ENCODE measurements at regions not wholly inside any gene's neighbourhood (a gene's known extent, or its start where the extent isn't known, plus 50 kb on each side); places are given as distances from the start of the nearest gene placed in this dataset.

DNA sequence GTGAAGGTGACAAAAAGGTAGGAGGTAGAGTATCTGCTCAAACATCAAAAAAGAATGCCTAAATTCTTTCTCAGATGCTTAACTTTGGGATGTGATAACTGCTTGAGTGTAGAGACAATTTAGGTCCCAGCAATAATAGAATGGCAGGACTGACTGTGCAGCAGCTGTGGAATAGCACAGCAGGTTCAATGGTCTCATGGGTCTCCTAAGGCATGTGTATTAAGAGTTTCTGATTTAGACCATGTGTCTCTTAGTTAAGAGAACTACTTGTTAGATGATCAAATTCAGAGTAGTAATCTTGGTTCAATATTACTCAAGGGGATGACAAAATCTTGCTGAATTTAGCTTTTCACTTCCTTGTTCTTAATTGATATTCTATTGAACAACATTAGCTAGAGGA is 72.0 kb downstream of the ALX1 start:
- no peak for DNase-seq

- no peak for DNase-seq
Observed at GRCh38 chr12:85356596-85357385, 76.8 kb downstream of the ALX1 start.

GRCh38 chr12:85357609-85358008 is 77.6 kb downstream of the ALX1 start:
- no peak for DNase-seq

GRCh38 chr12:85358715-85359114 is 78.7 kb downstream of the ALX1 start:
- no peak for DNase-seq

GRCh38 chr12:85363382-85364190 is 83.6 kb downstream of the ALX1 start:
- DNase-seq: no peak

GRCh38 chr12:85367936-85368335 is 87.9 kb downstream of the ALX1 start:
- DNase-seq: no peak

DNA sequence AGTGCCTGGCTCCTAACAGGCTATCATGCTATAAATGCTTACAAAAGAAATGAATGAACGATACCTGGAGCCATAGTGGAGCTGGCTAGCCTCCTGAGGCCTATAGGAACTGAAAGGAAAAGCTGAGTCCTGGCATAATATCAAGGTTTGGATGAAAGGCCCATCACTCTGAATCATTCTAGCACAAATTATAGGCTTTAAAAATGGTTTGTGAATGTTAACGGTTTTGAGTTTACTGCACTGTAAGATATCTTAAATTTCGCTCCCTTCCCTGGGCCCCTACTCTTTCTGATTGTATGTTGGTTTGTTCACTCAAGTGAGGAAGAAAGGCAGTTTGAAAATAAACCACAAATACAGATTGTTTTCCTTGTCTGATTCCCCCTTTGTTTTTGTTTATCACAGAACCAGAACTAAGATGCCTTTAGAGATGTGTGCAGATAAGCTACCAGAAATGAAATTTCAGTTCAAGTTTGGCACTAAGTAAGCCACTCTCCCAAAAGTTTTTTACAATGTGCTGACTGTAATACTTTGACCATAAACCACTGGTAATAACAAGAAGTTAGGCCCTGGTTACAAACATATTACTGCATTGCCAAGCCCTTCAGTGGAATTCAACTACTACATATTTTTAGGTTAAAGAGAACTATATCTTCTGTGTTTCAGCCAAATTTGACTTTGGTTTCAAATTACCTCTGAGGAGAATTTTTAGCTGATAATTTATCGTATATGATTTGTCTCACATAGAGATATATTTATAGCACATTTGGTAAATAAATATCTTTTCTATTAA is 89.5 kb downstream of the ALX1 start:
- peak; percentile 1 for DNase-seq

DNA sequence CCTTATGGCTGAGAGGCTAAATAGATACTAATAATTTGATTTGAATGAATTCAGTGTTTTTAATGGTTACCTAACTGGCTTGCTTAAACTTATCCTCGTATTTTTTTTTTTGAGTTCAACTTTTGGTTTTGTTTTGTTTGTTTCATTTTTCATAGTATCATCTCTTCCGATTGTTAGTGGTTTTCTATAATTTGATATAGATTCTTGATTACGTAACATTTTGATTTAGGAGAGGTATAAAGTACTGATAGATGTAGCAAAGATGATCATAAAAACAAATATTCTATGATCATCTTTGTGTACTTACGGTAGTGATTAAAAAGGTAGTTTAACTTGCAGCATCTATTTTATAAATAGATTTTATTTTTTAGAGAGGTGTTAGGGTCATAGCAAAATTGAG is 93.0 kb downstream of the ALX1 start:
- no peak for DNase-seq

- DNase-seq: no peak
Observed at GRCh38 chr12:85374981-85375380, 95.0 kb downstream of the ALX1 start.

- no peak for DNase-seq
Observed at GRCh38 chr12:85385406-85385805, 105.4 kb downstream of the ALX1 start.

DNA sequence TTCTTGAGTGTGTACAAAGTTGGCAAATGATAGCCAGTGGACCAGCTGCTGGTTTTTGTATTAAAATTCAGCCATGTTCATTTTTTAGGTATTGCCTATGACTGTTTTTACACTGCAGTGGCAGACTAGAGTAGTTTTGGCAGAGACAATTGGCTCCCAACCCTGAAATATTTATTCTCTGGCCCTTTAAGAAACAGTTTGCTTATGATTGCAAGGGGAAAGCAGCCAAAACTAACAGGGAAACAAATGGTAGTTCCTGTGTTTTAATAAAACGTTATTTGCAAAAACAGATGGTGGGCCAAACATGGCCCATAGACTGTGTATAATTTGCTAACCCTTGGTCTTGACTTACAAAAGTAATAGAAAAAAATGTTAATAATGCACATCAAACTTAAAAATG is 110.2 kb downstream of the ALX1 start:
- no peak for DNase-seq

GRCh38 chr12:85392508-85392907 is 112.5 kb downstream of the ALX1 start:
- DNase-seq: peak; percentile 1

GRCh38 chr12:85393606-85394005 is 113.6 kb downstream of the ALX1 start:
- DNase-seq: no peak

DNA sequence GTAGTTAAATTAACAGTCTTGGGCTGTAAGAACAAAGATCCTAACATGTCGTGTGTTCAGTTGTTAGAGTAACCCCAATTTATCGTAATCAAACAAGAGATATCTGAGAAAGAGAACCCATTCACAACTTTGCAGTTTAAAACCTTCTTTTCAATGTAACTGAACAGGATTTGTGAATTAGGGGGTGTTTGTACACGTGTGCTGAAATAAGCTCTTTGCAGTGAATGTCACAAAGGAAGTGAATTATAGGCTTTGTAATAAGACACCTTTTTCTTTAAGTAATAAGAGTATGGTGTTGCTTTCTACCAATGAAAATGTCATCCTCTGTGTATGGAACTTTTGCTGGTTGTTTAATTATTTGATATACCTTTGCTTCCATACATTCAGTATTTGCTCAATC is 114.0 kb downstream of the ALX1 start:
- no peak for DNase-seq

DNA sequence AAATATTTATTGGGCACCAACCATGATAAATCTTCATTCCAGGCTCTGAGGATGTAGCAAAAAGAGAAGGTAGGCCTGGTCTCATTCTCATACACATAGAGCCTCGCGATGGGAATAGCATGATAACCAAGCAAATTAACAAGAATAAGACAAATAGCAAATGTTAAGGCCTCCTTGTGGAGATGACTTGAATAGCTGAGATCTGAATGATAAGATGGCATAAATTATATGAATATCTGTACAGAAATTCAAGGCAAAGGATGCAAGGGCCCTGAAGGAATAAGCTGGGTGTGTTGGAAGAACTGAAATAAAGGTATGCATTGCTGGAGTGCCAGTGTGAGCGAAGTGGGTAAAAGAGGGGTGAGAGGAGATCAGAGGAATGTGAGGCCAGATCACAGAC is 114.8 kb downstream of the ALX1 start:
- DNase-seq: no peak

- DNase-seq: peak; percentile 7
Observed at GRCh38 chr12:85405262-85405661, 125.2 kb downstream of the ALX1 start.

DNA sequence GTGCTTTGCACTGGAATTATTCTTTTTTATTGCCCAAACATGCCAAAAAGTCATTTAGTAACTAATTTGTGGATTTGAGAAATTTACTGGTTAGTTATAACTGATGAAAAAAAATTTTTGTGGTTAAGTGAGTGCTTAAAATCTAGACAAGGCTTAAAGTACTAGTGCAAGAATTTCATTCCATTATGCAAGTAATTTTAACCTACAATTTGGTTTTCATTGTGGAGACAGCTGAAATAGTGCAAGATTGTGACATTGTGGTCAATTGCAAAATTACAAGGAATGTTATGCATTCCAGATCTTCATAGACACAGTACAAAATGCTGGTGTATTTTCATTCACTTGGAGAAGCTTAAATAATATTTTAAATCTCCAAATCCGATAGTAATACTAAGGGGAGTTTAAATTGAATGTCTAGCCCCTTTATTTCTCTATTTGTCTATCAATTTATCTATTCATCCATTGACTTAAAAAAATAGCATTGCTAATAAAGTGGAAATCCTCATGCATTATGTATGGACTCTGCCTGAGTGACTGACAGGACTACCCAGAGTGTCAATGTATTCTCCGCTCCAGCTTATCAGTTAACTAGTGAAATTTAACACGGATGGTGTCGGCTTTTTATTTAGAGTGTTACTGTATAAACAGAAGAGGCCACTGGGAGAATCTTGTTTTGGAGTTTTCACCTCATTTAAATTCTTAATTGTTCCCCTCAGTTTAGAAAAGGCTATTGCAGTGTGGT is 125.9 kb downstream of the ALX1 start:
- DNase-seq: peak; percentile 83

DNA sequence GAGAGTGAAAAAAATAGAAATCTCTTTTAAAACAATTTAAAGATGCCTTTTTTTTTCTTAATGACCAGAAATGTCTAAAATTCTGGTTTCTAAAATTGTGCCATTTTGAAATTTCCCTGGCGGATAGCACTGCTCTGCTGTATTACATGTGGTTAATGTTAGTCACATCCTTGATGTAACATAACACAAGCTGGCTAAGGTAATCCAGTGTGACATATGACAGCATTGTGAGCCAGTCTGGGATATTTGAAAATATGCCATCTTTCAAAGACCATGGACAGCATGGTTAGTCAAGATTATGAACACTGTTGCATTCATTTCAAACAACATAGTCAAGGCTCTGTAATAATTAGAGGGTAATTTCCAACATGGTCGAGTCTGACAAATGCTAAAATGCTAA is 133.2 kb downstream of the ALX1 start:
- no peak for DNase-seq

DNA sequence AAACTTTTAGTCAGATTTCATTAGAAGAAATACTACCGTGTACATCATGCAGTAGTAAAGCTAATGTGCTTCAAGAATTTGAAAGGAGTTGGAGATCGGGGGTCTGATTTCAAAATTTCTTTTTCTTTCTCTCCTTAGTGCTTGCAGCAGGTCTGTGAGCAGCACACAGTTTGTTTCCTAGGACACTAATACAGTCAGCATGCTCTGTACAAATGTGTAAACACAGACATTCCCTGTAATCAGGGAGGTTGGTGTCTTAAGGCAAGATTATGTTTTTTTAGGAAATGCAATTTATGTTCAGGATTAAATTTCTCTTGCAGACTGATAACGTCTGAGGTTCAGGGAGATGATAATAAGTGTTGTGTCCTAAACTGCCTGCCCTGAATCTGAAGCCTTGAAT is 142.7 kb downstream of the ALX1 start:
- no peak for DNase-seq

GRCh38 chr12:85423947-85424346 is 143.9 kb downstream of the ALX1 start:
- no peak for DNase-seq

- DNase-seq: peak; percentile 17
Observed at GRCh38 chr12:85424581-85425348, 144.7 kb downstream of the ALX1 start.

GRCh38 chr12:85425349-85425612 is 145.3 kb downstream of the ALX1 start:
- no peak for DNase-seq
